ENCODE measurements at regions not wholly inside any gene's neighbourhood (a gene's known extent, or its start where the extent isn't known, plus 50 kb on each side); places are given as distances from the start of the nearest gene placed in this dataset.

DNA sequence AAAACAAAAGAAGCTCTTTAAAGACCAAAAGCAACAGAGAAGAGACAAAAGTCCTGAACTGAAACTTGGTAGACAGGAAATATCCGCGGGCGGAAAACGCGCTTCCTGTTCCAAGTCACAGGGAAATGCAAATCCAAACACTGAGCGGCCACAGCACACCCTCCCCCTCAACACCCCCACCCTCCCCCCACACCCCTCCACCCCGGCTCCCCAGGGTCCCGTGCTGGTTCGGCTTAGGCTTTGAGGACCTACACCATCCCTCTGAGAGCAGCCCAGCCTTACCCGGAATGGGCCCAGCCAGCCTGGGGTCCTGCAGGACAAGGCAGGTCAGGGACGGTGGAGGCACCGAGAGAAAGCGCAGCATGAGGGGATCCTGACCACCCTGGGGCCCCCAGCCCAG is 160.4 kb downstream of the BRD1 start:
- TF ChIP-seq CTCF (IDR thresholded peaks at IDR 0.05; ENCODE audit: low read depth, low read length) = no peak
- DNase-seq (ENCODE audit: extremely low read depth, low read depth) = no peak

- DNase-seq (ENCODE audit: extremely low read depth, low read depth) = no peak
- TF ChIP-seq CTCF (IDR thresholded peaks at IDR 0.05; ENCODE audit: low read depth, low read length) = no peak
Measured at GRCh38 chr22:49666146-49666809, 161.4 kb downstream of the BRD1 start.

DNA sequence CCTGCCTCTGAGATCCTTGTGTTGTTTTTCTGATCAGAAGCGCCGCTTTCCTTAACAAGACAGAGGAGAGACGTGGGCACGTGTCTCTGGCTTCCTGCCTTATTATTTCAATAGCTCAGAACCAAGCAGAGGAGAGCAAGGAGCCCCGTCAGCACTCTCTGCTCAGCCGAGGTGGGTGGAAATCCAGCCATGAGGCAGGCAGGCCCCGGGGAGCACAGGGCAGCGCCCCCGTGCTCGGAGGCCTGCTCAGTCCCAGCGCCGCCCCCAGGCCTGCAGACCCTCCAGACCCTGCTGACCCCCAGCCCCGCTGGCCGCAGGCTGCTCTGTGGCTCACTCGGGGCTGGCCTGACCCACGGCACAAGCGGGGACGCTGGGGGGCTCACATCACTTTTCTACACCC is 162.8 kb downstream of the BRD1 start:
- TF ChIP-seq CTCF (IDR thresholded peaks at IDR 0.05; ENCODE audit: low read depth, low read length) = no peak
- no peak for DNase-seq (ENCODE audit: extremely low read depth, low read depth)

GRCh38 chr22:49664371-49664881 is 163.2 kb downstream of the BRD1 start:
- no peak for DNase-seq (ENCODE audit: extremely low read depth, low read depth)
- no peak for TF ChIP-seq CTCF (IDR thresholded peaks at IDR 0.05; ENCODE audit: low read depth, low read length)

- no peak for TF ChIP-seq CTCF (IDR thresholded peaks at IDR 0.05; ENCODE audit: low read depth, low read length)
- no peak for DNase-seq (ENCODE audit: extremely low read depth, low read depth)
Measured at GRCh38 chr22:49663823-49664222, 163.8 kb downstream of the BRD1 start.

GRCh38 chr22:49663311-49663711 is 164.4 kb downstream of the BRD1 start:
- TF ChIP-seq CTCF (IDR thresholded peaks at IDR 0.05; ENCODE audit: low read depth, low read length) = no peak
- no peak for DNase-seq (ENCODE audit: extremely low read depth, low read depth)

- TF ChIP-seq CTCF (IDR thresholded peaks at IDR 0.05; ENCODE audit: low read depth, low read length) = no peak
- DNase-seq (ENCODE audit: extremely low read depth, low read depth) = no peak
Measured at GRCh38 chr22:49662681-49663080, 165.0 kb downstream of the BRD1 start.
